NCI-H2227 (cell line): ENCODE measurements at regions not wholly inside any gene's neighbourhood (a gene's known extent, or its start where the extent isn't known, plus 50 kb on each side); places are given as distances from the start of the nearest gene placed in this dataset.

Experiments
- DNase-seq: peaks from one replicate; lab custom pipeline; 2025; ENCODE audit not compliant: unreplicated experiment; lab: John Stamatoyannopoulos, UW

GRCh38 chr18:37955201-37955600 is 389.6 kb upstream of the CELF4 start:
- no peak for DNase-seq

GRCh38 chr18:37953876-37954275 is 388.3 kb upstream of the CELF4 start:
- no peak for DNase-seq

- no peak for DNase-seq
Observed at GRCh38 chr18:37948471-37948870, 382.9 kb upstream of the CELF4 start.

DNA sequence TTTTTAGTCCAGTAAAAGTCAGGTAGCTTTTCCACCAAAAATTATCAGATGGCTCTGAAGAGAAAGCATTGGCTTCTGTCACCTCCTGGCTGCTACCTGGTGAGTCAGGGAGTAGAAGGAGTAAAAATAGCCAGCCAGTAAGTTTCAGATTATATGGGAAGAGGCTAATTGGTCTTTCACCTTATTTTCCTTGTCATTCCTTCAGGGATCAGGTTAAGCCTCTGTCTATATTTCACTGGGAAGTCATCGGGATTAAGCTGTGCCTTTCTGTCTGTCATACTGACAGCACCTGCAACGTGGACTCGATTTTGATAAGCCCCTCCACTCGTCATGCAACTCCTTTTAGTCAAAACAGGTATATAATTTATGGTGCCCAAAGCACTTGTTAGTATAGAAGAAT is 380.7 kb upstream of the CELF4 start:
- peak; percentile 37 for DNase-seq

- DNase-seq: no peak
Observed at GRCh38 chr18:37944700-37945270, 379.2 kb upstream of the CELF4 start.

DNA sequence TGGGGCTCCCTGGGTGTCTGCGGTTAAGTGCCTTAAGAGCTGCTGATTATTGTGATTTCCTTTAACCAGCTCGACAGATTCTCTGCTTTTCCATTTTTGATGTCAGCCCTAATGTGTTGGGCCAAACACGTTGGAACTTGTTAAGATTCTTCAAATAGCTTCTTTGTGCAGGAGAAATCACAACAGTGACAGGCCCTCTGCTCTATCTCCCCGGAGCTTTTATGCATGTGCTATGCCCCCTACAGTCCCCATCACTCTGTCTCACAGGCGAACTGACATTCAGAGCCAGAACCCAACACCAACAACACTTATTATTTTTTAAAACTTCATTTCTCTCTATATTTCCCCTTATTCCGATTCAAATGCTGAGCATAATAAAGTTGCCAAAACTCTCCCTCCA is 371.7 kb upstream of the CELF4 start:
- DNase-seq: peak; percentile 83

DNA sequence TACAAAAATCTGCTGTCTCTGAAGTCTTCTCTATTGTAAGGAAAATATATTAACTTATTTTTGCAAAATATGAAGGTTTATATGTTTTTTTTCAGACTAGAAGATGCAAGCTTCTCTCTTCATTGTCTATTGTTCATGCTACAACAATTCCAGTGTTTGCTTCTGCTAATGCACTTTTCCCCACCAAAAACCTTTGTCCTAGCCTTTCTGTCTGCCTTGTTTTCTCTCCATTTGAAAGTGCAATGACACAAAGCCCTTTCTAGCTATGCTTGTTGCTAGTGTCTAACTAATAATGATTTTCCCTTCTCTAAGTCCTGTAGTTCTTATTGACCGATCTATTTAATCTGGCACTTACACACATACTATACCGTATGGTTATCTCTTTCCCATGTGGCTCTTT is 369.5 kb upstream of the CELF4 start:
- DNase-seq: no peak

DNA sequence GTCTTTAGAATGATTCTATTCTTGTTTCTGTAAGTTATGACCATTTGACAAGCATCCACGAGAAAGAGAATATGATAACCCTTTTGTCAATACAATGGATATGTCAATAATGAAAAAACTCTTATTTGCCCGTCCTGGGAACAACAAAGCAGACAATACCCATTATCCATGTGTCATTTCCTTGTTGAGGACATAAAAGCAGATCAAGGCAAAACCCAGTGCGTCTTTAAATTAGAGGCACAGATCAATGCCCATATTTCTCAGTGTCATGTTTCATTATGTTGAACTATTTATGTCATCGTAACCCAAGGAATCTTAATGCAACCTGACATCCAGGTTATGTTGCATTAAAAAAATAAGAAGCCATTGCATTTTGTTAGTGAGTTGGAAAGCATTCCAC is 365.0 kb upstream of the CELF4 start:
- DNase-seq: no peak

GRCh38 chr18:37922162-37922561 is 356.6 kb upstream of the CELF4 start:
- DNase-seq: no peak

DNA sequence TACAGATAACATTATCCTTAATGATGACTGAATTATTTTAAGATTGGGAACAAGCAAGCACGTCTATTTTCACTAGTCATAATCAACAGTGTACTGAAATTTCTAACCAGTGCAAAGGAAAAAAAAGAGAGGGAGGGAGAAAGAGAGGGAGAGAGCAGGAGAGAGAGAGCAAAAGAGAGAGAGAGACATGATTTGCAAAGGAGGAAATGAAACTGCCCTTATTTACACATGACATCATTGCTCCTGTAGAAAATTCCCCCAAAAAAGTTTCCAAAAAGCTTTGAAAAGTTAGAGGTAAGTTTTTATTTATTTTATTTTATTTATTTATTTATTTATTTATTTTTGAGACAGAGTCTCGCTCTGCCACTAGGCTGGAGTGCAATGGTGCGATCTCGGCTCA is 355.3 kb upstream of the CELF4 start:
- DNase-seq: no peak

DNA sequence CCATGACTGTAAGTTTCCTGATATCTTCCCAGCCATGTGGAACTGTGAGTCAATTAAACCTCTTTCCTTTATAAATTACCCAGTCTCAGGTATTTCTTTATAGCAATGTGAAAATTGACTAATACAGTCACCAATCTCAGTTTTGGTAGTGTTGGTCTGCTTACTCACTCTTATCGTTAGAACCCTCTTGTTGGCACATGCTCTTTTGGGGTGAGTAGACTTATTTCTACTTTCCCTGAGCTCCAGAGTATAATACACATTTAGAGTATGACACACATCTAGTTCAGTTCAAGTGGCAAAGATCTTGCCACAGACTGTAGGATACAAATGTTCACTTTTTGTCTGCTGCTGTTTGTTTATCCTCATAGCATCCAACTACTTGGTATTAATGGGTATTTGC is 347.5 kb upstream of the CELF4 start:
- no peak for DNase-seq

DNA sequence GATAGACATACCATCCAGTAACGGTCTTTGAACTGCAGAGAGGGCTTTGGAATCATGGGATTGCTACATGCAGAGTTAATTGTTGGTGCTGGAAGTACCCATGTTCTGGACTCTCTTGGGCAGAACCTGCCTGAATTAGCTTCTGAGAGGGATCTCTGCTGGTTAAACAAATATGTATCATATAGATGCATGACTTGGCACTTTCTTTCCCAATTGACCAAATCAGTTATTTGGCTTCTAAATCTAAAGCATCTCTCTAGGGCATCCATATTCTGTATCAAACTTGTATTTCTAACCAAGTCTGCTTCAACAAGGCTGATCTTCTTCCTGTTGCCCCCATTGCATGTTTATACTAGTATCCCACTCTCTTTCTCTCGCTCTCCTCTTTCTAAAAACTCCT is 336.7 kb upstream of the CELF4 start:
- DNase-seq: no peak

DNA sequence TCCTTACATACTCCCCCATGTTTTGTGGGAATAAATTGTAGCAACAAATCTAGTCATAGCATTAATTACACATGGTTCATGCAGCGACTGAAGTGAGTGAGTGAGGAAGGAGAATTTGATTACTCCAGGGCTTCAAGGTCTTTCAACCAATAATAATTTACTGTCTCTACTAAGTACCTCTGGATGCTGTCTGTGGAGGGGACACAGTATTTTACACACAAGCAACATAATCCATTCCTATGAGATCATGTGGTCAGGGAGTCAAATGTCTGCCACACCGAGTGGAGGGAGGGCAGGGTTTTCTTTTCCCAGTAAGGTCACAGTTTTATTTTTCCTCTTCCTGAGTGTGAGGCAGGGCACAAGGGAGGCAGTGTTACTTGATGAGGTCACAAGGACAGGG is 334.7 kb upstream of the CELF4 start:
- no peak for DNase-seq

GRCh38 chr18:37889963-37890362 is 324.4 kb upstream of the CELF4 start:
- no peak for DNase-seq

DNA sequence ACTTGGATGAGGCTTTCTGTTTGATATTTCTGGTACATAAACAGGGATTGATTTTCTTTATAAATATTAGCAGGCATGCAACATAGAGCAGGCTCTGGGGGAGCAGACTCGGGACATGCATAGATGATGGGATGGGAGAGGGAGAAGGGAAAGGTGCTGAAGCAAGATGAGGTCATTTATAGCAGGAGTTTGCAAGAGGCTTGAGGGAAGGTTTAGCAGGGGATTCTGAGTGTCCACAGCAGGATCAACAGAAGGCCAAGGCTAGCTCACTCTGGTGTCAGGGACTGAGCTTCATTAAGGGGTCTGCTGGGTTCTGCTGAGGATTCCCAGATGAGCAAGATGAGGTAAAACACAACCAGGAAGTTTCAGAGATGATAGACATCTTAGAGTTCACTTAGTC is 309.1 kb upstream of the CELF4 start:
- no peak for DNase-seq

DNA sequence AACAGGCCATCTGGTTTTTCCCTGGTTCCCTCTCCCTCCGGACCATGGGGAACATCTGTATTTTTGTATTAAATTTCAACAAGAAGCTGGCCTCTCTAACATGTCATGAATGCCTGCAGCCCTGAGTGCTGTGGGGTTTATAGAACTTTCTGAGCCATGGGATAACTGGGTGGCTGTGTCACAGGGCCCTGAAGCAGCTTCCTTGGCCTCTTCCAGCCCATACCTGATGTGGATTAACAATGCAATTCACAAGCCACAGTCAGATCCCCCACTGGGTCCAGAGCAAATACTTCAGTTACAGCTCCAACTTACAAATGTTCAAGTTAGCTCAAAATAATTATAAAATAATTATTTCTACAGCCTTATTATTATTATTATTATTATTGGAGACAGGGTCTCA is 307.8 kb upstream of the CELF4 start:
- no peak for DNase-seq

DNA sequence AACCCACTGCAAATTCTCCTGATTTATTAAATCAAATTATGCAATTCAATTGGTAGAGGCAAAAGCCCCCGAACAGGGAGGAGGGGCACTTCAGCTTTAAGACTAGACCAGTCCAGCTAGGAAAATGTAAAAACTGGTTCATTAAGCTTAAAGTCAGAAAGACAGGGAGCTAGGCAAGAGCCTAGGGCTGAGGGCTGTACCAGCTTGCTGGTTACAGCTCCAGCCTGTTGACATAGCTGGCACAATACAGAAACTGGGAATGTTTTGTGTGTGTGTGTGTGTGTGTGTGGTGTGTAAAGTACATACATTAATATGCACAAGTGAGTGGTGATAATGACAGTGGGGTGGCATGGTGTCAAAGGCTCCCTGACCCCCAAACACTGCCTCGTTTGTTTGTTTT is 307.0 kb upstream of the CELF4 start:
- DNase-seq: no peak

DNA sequence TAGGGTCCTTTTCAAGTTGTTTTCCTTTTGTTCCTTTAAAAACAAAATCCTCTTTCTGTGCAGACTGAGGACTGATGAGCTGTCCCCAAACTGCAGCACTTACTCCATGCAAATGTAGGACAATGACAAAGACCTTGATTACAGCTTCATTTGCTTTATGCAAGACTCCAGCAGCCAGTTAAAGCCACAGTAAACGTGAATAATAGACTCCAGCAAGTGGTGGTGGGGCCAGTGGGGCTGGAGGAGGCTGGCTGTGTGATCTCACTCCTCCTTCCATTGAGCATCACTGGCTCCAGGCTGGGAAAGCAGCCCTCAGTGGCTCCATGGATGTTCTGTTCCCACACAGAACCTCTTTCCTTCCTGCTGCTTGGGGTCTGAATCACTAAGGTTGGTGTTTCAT is 306.0 kb upstream of the CELF4 start:
- no peak for DNase-seq

DNA sequence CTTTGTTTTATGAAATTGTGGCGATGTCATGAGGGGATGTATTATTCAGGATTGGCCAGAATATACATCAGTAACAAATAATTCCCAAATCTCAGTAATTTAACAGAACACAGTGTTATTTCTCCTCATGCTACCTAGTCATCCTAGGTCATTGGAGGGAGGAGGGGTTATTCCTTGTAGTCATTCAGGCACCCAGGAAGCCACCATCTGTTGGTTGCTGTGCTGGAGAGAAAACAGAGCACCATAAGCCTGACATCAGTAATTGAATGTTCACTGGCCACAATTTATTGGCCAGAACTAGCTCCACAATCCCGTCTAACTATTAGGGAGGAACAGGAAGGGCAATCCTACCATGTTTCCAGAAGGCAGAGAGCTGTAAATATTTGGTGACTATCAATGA is 303.5 kb upstream of the CELF4 start:
- no peak for DNase-seq

DNA sequence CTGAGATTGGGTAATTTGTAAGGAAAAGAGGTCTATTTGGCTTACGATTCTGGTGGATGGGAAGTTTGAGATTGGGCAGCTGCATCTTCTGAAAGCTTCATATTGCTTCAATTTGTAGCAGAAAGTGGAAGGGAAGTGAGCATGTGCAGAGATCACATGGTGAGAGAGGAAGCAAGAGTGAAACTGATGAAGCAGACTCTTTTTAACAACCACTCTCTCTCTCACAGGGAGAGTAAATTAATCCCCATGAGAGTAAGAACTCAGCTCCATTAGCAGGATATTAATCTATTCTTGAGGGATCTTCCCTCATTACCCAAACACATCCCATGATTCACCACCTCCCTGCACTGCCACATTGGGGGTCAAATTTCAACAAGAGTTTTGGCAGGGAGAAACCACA is 298.5 kb upstream of the CELF4 start:
- DNase-seq: no peak

DNA sequence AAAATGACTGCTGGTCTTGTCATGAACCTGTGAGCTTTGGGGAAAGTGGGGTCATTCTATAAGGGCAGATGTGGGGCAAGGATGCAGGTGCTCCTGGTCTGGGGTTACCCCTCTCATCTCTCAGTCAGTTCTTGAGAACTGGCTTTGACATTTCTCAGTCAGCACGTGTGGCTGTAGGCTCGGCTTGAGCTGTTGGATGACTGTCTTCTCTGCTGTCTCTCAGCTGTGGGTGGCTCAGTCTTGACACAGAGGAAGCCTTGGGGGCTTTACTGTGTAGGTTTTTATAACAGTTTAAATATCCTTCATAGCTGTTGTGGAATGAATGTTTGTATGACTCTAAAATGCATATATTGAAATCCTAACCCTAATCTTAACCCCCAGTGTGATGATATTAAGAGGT is 296.4 kb upstream of the CELF4 start:
- no peak for DNase-seq

- no peak for DNase-seq
Observed at GRCh38 chr18:37854396-37854795, 288.8 kb upstream of the CELF4 start.

- DNase-seq: no peak
Observed at GRCh38 chr18:37853706-37854105, 288.1 kb upstream of the CELF4 start.

- no peak for DNase-seq
Observed at GRCh38 chr18:37852464-37852863, 286.9 kb upstream of the CELF4 start.
